NCI-H1105 (cell line): ENCODE measurements at regions not wholly inside any gene's neighbourhood (a gene's known extent, or its start where the extent isn't known, plus 50 kb on each side); places are given as distances from the start of the nearest gene placed in this dataset.
"Not testable (repeated sequence)": the region's sequence is repeated elsewhere in the genome, so short reads cannot be mapped to it uniquely, and the experiment has no call there.

Source experiments
- DNase-seq: peaks from one replicate; lab custom pipeline; 2025; lab: John Stamatoyannopoulos, UW

GRCh38 chr21:16117331-16117730, 387.5 kb downstream of the USP25 start:
- DNase-seq: no peak

- no peak for DNase-seq
Measured at GRCh38 chr21:16117851-16118590, 388.2 kb downstream of the USP25 start.

DNA sequence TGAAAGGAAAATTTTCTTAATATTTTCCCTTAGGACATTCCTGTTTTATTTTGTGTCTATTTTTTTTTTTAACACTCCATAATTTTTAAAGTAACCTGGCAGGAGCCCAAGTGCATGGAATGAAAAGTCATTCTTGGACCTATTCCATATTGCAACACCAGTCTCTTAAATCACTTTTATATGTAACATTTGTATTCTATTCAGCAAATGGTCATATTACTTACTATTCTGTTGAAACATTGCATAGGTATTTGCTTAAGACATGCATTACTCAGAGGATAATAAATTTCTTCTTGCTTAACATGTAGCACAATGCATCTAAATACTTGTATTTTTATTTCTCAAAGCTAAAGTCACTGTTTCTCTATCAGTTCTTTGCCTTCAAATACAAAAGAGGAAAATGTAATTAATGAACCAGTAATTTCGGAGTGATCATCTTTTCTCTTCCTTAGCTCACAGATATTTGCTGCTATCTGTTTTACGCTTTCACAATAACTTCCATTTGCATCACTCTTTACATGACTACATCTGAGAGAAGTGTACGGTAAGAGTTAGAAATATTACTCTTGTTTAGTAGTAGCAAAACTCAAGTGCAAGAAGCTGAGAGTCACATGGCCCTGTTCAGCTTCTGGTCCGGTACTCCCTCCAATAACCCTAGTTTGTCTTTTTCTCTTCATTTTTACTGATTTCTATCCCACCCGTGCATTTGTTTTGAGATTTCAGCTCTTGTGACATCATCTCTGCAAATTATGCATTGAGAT, 394.8 kb downstream of the USP25 start:
- no peak for DNase-seq

DNA sequence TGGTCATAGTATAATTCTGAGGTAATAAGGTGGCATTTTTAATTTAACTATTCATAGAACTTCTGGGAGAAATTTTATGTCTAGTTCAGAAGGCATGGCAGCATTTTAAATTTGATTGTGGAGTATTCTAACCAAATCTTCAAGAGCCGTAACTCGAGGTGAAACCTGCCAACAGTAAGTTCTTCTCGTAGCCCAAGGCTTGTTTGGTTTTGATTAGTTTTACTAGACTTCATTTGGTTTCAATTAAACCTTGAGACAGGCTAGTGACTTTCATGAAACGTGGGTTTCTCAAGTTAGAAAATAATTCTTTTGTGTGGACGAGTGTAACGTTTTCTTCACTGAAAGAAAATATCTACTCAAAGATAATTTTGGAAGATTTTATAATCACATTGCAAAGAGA, 395.5 kb downstream of the USP25 start:
- no peak for DNase-seq

DNA sequence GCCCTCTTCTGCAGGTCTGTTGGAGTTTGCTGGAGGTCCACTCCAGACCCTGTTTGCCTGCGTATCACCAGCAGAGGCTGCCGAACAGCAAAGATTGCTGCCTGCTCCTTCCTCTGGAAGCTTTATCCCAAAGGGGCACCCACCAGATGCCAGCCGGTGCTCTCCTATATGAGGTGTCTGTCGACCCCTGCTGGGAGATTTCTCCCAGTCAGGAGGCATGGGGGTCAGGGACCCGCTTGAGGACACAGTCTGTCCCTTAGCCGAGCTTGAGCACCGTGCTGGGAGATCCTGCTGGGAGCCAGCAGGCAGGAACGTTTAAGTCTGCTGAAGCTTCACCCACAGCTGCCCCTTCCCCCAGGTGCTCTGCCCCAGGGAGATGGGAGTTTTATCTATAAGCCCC, 402.7 kb downstream of the USP25 start:
- not testable (repeated sequence) for DNase-seq

DNA sequence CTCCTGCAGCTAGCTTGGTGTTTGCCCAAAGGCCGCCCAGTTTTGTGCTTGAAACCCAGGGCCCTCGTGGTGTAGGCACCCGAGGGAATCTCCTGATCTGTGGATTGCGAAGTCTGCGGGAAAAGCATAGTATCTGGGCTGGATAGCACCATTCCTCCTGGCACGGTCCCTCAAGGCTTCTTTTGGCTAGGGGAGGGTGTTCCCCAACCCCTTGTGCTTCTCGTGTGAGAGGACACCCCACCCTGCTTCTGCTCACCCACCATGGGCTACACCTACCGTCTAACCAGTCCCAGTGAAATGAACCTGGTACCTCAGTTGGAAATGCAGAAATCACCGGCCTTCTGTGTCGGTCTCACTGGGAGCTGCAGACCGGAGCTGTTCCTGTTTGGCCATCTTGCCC, 403.5 kb downstream of the USP25 start:
- DNase-seq: no peak

DNA sequence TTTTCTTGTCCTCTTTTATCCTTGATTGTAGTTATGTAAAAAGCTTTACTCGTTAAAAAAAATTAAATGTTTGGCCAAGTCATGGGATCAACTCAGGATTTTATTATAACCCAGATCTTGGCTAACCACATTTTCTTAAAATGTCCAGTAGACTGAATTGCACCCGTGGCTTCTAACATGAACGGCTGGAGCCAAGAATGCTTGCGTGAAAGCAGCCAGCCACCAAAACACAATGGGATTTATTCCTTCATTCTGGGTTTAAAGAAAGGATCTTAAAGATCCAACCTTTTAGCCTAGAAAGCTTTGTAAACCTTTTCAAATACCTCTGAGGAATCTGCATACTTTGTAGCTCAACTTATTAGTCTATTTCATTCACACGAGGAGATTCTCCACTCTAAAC, 404.4 kb downstream of the USP25 start:
- no peak for DNase-seq

- DNase-seq: no peak
Measured at GRCh38 chr21:16137106-16137505, 407.3 kb downstream of the USP25 start.

GRCh38 chr21:16145052-16145451, 415.3 kb downstream of the USP25 start:
- DNase-seq: no peak

GRCh38 chr21:16145479-16145878, 415.7 kb downstream of the USP25 start:
- no peak for DNase-seq

- DNase-seq: no peak
Measured at GRCh38 chr21:16154321-16154720, 424.5 kb downstream of the USP25 start.

DNA sequence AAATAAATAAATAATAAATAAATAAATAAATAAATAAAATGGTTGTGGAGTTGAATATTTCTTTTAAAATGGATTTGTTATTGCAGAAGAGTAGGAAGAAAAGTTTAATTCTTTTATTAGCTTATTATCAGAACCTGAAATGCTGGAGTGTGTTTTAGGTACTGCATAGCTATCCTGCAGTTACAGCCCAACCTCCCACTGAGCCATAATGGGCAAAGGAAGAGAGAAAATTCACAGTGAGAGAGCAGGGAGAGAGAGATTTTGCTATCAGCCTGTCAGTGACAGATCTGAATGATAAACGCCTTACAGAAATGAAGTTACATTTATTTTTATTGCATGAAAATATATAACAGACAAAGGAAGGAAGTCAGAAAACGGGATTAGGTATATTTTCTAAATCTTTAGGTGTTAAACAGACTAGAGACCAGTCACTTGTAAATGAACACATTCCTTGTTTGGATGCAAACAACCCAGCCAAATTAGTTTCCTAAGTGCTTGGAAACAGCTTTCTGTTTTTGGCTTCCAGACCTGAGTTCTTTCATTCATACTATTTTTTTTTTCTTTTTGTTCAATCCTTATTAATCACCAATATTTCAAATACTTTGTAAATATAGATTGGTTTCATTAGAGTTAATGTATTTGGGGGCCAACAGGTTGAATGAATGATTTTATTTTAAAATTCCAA, 425.3 kb downstream of the USP25 start:
- no peak for DNase-seq

GRCh38 chr21:16156841-16157489, 427.2 kb downstream of the USP25 start:
- no peak for DNase-seq

- DNase-seq: no peak
Measured at GRCh38 chr21:16159213-16159970, 429.6 kb downstream of the USP25 start.

- no peak for DNase-seq
Measured at GRCh38 chr21:16159971-16160350, 430.2 kb downstream of the USP25 start.

DNA sequence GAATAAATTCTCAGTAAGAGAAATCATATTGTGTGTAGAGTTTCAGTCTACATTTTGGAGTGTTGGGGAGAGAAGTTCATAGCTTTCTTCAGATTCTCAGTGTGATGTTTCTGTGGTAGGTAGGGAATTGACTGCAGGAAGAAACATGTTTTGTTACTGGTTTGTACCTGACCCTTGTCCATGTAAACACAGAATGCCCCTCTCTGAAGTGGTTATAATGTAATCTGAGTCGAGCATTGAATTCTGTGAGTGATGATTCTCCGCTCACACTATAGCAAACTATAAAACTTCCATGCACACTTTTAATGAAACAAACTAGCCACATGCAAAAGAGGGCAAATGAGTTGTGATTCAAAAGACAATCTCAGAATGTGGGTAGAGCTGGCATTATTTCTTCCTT, 433.2 kb downstream of the USP25 start:
- DNase-seq: no peak

GRCh38 chr21:16169102-16169511, 439.3 kb downstream of the USP25 start:
- no peak for DNase-seq

DNA sequence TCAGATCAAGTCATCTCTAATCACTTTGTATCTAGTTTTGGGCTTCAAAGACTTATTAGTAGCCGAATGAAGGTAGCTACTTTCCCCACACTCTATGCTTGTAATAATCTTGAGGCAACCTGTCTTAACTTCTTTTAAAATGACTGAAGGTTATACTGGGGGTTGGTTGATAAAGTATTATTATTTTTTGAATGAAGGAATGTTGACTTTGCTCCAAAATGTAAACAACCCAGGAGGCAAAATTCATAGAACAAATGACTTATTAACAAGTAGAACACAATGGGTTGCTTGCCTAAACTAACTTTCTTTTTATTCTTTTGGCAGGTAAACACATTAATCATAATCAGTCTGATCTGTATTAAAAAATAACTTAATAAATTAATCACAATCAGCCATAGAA, 440.0 kb downstream of the USP25 start:
- no peak for DNase-seq

GRCh38 chr21:16176570-16176969, 446.8 kb downstream of the USP25 start:
- DNase-seq: no peak

DNA sequence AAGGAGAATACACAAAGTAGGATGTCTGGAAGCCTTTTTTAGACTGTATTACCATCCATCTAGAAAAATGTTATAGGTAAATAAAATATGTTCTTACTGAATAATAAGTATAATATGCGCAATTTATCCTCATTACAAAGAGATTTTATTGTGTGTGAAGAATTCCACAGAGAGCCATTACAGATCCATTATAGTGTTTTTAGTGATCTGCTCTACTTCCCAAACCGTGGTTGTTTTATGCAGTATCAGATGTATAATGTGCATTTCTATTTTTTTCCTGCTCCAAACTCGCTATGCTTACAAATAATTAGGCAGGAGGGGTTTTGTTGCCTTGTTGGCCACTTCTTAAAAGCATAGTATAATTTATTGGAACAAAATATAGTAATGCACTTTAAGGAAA, 447.8 kb downstream of the USP25 start:
- DNase-seq: no peak

DNA sequence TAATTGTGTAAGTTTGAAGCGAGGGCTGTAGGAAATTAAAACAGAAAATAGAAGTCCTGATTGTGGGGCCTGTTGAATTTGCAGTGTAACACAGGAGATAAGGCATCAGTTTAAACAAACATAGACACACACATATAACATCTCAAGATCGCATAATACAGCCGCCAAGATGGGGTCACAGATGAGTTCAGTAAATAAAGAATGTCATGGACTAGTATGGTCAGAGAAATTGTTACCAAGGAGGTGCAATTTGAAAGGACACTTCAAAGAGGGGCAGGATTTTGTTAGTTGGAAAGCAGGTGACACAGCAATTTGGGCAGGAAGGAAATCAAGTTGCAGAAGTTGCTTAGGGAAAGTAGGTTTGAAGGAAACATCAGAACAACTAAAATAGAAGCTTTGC, 450.0 kb downstream of the USP25 start:
- DNase-seq: no peak

DNA sequence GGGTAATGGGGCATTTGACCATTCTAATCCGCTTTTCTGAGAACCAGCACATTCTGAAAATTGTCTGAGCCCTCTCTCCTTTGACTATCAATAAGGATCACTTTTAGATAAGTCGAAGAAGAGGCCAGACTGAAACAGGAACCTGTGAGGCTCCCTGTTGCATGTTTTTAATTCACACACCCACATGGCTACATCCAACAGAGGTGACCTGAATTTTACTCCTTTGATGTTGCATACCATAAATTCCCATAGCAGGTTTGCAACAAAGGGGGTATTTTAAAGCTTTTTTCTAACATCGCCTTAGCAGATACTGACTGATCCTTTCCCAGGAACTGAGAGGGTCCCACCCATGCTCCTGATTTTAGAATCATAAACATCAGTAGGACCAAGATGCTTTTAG, 450.8 kb downstream of the USP25 start:
- no peak for DNase-seq
